Smooth muscle cell (in vitro differentiated cells): ENCODE measurements at regions not wholly inside any gene's neighbourhood (a gene's known extent, or its start where the extent isn't known, plus 50 kb on each side); places are given as distances from the start of the nearest gene placed in this dataset.

Source experiments
- DNase-seq: peaks from one replicate; lab custom pipeline; 2025; ENCODE audit not compliant: unreplicated experiment; lab: John Stamatoyannopoulos, UW
- H2AFZ ChIP-seq: fragments of 200-600 bp; sonication (generic); 2 replicates; pipeline ENCODE4 v1.6.0; 2016; ENCODE audit warnings: antibody characterized with exemption, low read depth, mild to moderate bottlenecking
- H3F3A ChIP-seq: fragments of 200-600 bp; sonication (generic); 2 replicates; pipeline ENCODE4 v1.6.0; 2017; ENCODE audit warnings: antibody characterized with exemption, low read depth
- H3K27ac ChIP-seq: fragments of 200-600 bp; sonication (generic); 2 replicates; pipeline ENCODE4 v1.5.1; 2016; ENCODE audit warnings: low read depth, mild to moderate bottlenecking
- H3K27me3 ChIP-seq: fragments of 200-600 bp; sonication (generic); 2 replicates; pipeline ENCODE4 v1.6.1; 2016; ENCODE audit warnings: low read depth, mild to moderate bottlenecking
- H3K36me3 ChIP-seq: fragments of 200-600 bp; sonication (generic); 2 replicates; pipeline ENCODE4 v1.5.1; 2016; ENCODE audit warnings: low read depth
- H3K4me1 ChIP-seq: fragments of 200-600 bp; sonication (generic); 2 replicates; pipeline ENCODE4 v1.5.1; 2016; ENCODE audit warnings: low read depth
- H3K4me2 ChIP-seq: fragments of 200-600 bp; sonication (generic); 2 replicates; pipeline ENCODE4 v1.6.0; 2016; ENCODE audit warnings: mild to moderate bottlenecking
- H3K4me3 ChIP-seq: fragments of 200-600 bp; sonication (generic); 2 replicates; pipeline ENCODE4 v1.5.1; 2016; ENCODE audit warnings: mild to moderate bottlenecking
- H3K79me2 ChIP-seq: fragments of 200-600 bp; sonication (generic); 2 replicates; pipeline ENCODE4 v1.6.0; 2016; ENCODE audit warnings: low read depth, mild to moderate bottlenecking
- H3K9ac ChIP-seq: fragments of 200-600 bp; sonication (generic); 2 replicates; pipeline ENCODE4 v1.6.0; 2016; ENCODE audit warnings: low read depth
- H3K9me3 ChIP-seq: fragments of 200-600 bp; sonication (generic); replicated peaks from 2 replicates; pipeline ENCODE4 v1.5.1; 2016; ENCODE audit warnings: low read depth
- H4K20me1 ChIP-seq: fragments of 200-600 bp; sonication (generic); 2 replicates; pipeline ENCODE4 v1.6.0; 2016; ENCODE audit warnings: low read depth
- WGBS: methylation state at CpG from one replicate; pipeline ENCODE4 v1.1.7; 2016; ENCODE audit warnings: low lambda C conversion rate; 5-methylcytosine and 5-hydroxymethylcytosine counted together
- TF ChIP-seq, protein P1 (sequence below): fragments of 200-600 bp; sonication (generic); IDR thresholded peaks from 2 replicates; pipeline ENCODE4 v1.5.1; 2017; ENCODE audit warnings: borderline replicate concordance, mild to moderate bottlenecking, antibody characterized with exemption; ENCODE audit not compliant: insufficient read depth, poor library complexity, severe bottlenecking

GRCh38 chr7:79615871-79616640, 162.6 kb upstream of the MAGI2 start:
- Histone ChIP-seq H3K27ac (peak overlapping the region; percentile 7), H2AFZ (no peak overlapping the region), H3K4me3 (no peak overlapping the region), H3K9me3 (no peaks in the 10 kb centered on the region), H4K20me1 (no peaks in the 10 kb centered on the region), H3K9ac (no peak overlapping the region), H3F3A (no peaks in the 10 kb centered on the region), H3K36me3 (no peaks in the 10 kb centered on the region), H3K79me2 (no peaks in the 10 kb centered on the region), H3K4me1 (no peaks in the 10 kb centered on the region), H3K27me3 (no peaks in the 10 kb centered on the region), H3K4me2 (no peak overlapping the region)
- WGBS: 83% methylated on average over 10 of the region's 10 CpGs
- DNase-seq: no peak
- TF ChIP-seq, protein P1, sequence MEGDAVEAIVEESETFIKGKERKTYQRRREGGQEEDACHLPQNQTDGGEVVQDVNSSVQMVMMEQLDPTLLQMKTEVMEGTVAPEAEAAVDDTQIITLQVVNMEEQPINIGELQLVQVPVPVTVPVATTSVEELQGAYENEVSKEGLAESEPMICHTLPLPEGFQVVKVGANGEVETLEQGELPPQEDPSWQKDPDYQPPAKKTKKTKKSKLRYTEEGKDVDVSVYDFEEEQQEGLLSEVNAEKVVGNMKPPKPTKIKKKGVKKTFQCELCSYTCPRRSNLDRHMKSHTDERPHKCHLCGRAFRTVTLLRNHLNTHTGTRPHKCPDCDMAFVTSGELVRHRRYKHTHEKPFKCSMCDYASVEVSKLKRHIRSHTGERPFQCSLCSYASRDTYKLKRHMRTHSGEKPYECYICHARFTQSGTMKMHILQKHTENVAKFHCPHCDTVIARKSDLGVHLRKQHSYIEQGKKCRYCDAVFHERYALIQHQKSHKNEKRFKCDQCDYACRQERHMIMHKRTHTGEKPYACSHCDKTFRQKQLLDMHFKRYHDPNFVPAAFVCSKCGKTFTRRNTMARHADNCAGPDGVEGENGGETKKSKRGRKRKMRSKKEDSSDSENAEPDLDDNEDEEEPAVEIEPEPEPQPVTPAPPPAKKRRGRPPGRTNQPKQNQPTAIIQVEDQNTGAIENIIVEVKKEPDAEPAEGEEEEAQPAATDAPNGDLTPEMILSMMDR: no peak

DNA sequence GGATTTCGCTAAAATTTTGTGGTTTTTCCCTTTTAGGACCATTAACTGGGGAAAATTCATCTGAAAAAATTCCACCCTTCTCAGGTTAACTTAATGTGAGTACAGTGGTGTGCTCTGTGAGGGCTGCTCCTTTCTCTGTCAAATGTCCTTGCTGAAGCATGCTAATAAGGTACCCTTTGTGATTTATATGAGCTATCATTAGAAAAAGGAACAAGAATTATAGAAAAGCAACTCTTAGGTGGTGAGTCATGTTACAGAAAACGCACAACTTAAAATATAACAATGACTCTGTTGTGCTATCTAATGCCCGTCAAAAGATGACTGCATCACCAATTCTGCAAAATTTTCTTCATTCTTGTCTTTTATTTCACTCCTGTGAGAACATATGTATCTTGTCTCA, 162.0 kb upstream of the MAGI2 start:
- H3K36me3 ChIP-seq: no peaks in the 10 kb centered on the region
- no peak for DNase-seq

DNA sequence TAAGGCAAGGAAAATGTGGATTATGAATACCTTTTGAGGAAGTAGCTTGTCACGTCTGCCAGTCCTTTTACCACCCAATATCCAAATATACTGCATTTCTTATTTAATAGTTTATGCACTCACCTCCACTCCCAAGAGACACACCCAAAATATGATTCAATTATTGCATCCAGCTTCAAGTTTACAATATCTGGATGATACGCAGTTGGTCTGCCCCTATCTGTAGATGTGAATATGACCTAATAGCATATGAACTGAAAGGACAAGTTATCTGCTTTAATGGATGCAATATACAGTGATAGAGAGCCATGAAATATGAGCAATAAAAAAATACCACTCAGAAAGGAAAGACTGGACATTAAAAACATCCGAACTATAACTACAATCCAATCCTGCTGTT, 159.4 kb upstream of the MAGI2 start:
- no peaks in the 10 kb centered on the region for H3K9me3 ChIP-seq
- no peak overlapping the region for H3K27ac ChIP-seq
- no peaks in the 10 kb centered on the region for H3K79me2 ChIP-seq
- no peak overlapping the region for H2AFZ ChIP-seq
- H3F3A ChIP-seq: no peaks in the 10 kb centered on the region
- no peaks in the 10 kb centered on the region for H3K4me1 ChIP-seq
- no peak overlapping the region for H3K9ac ChIP-seq
- no peaks in the 10 kb centered on the region for H3K27me3 ChIP-seq
- no peak overlapping the region for H3K4me3 ChIP-seq
- H3K4me2 ChIP-seq: no peak overlapping the region
- H3K36me3 ChIP-seq: no peaks in the 10 kb centered on the region
- no peak for DNase-seq
- H4K20me1 ChIP-seq: no peaks in the 10 kb centered on the region
- TF ChIP-seq, protein P1: no peak
- 96% methylated on average over 3 of the region's 3 CpGs for WGBS

More for the DNA sequence above, 162.0 kb upstream of the MAGI2 start:
- Histone ChIP-seq H4K20me1 (no peaks in the 10 kb centered on the region), H3K4me3 (no peak overlapping the region), H3K27ac (peak overlapping the region; percentile 7), H3K79me2 (no peaks in the 10 kb centered on the region), H3K4me1 (no peaks in the 10 kb centered on the region), H3K4me2 (no peak overlapping the region), H3K9ac (no peak overlapping the region), H3F3A (no peaks in the 10 kb centered on the region), H3K9me3 (no peaks in the 10 kb centered on the region), H2AFZ (no peak overlapping the region), H3K27me3 (no peaks in the 10 kb centered on the region)
- WGBS: 52% methylated on average over 3 of the region's 3 CpGs
- TF ChIP-seq, protein P1: no peak

- TF ChIP-seq, protein P1: no peak
- Histone ChIP-seq H3K9ac (no peak overlapping the region), H4K20me1 (no peaks in the 10 kb centered on the region), H3K9me3 (no peaks in the 10 kb centered on the region), H3F3A (no peaks in the 10 kb centered on the region), H3K79me2 (no peaks in the 10 kb centered on the region), H3K36me3 (no peaks in the 10 kb centered on the region), H3K4me2 (no peak overlapping the region), H3K4me1 (no peaks in the 10 kb centered on the region), H3K4me3 (no peak overlapping the region), H3K27me3 (no peaks in the 10 kb centered on the region), H2AFZ (no peak overlapping the region), H3K27ac (no peak overlapping the region)
- DNase-seq: no peak
- WGBS: 95% methylated on average over 2 of the region's 2 CpGs
Observed at GRCh38 chr7:79612022-79612421, 158.6 kb upstream of the MAGI2 start.
